NT2/D1 (cell line): ENCODE measurements at regions not wholly inside any gene's neighbourhood (a gene's known extent, or its start where the extent isn't known, plus 50 kb on each side); places are given as distances from the start of the nearest gene placed in this dataset.

Experiments used
- SUZ12 ChIP-seq: IDR thresholded peaks from 2 replicates; pipeline ENCODE4 v1.6.1; 2011; ENCODE audit not compliant: insufficient read length, insufficient read depth; ENCODE audit errors: extremely low read depth
- YY1 ChIP-seq: IDR thresholded peaks from 2 replicates; pipeline ENCODE4 v1.6.1; 2011; ENCODE audit not compliant: insufficient read length, insufficient read depth
- ZNF274 ChIP-seq: IDR thresholded peaks from 2 replicates; pipeline ENCODE4 v1.6.1; 2011; ENCODE audit warnings: mild to moderate bottlenecking, low read depth, low read length

DNA sequence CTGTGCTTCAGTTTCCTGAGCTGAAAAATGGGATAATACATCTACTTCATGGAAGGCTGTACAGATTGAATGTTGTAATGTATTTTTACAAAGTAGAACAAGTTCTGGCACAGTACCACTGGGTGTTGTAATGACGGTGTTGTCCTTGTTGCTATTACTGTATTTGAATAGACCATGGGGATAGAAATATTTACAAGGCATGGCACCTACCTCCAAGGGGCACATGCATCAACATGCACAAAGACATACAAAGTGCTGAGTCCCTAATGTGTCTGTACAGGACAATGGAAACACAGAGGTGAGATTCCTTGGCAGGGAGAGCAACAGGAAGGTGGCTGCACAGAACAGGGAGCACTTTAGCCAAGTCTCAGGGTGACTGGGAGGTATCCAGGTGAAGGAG, 930.6 kb upstream of the TMEM132C start:
- TF ChIP-seq SUZ12 = no peak
- TF ChIP-seq ZNF274 = no peak
- no peak for TF ChIP-seq YY1
